OCI-LY7 (cell line): ENCODE measurements at regions not wholly inside any gene's neighbourhood (a gene's known extent, or its start where the extent isn't known, plus 50 kb on each side); places are given as distances from the start of the nearest gene placed in this dataset.

Source experiments
- BruUV-seq: library from RNA; stranded (reverse); fragments of 400-500 nt; replicated peaks from 2 replicates; lab custom pipeline; 2021; lab: Mats Ljungman, UMichigan
- CTCF ChIA-PET: fragments of 300-600 bp; sonication (Branson Sonifier 250); formaldehyde crosslinking; loops from one replicate; lab custom pipeline; 2022; ENCODE audit warnings: antibody characterized with exemption; ENCODE audit not compliant: unreplicated experiment; lab: Charles Lee
- POLR2A ChIA-PET: fragments of 300-600 bp; sonication (Branson Sonifier 250); formaldehyde crosslinking; loops from one replicate; lab custom pipeline; 2022; ENCODE audit warnings: antibody characterized with exemption; lab: Charles Lee
- DNase-seq: peaks from one replicate; pipeline ENCODE4 v3.0.0-alpha.2; 2015; ENCODE audit warnings: low spot score
- H2AFZ ChIP-seq: fragments of 200-600 bp; sonication (generic), shearing (Covaris generic); 2 replicates; pipeline ENCODE4 v1.6.1; 2014; ENCODE audit warnings: mild to moderate bottlenecking, antibody characterized with exemption, low read length, moderate library complexity
- H3K27ac ChIP-seq: fragments of 200-600 bp; sonication (generic); 2 replicates; pipeline ENCODE4 v1.5.1; 2014; ENCODE audit warnings: mixed run types, low read depth, mild to moderate bottlenecking, moderate library complexity, low read length, inconsistent platforms; ENCODE audit not compliant: poor library complexity, severe bottlenecking
- H3K36me3 ChIP-seq: fragments of 200-600 bp; sonication (generic); 2 replicates; pipeline ENCODE4 v1.6.1; 2014; ENCODE audit warnings: mild to moderate bottlenecking, antibody characterized with exemption, low read length, moderate library complexity, mixed read lengths; ENCODE audit not compliant: insufficient read depth
- H3K4me1 ChIP-seq: fragments of 200-600 bp; sonication (generic); 2 replicates; pipeline ENCODE4 v1.5.1; 2014; ENCODE audit warnings: mild to moderate bottlenecking, low read length; ENCODE audit not compliant: insufficient read depth, poor library complexity, severe bottlenecking
- H3K4me2 ChIP-seq: fragments of 200-600 bp; sonication (generic); 2 replicates; pipeline ENCODE4 v1.6.1; 2014; ENCODE audit warnings: mild to moderate bottlenecking, low read length
- H3K4me3 ChIP-seq: fragments of 200-600 bp; sonication (generic); 2 replicates; pipeline ENCODE4 v1.5.1; 2014; ENCODE audit warnings: mild to moderate bottlenecking, low read depth, low read length; ENCODE audit not compliant: poor library complexity, severe bottlenecking
- H3K79me2 ChIP-seq: fragments of 200-600 bp; sonication (generic); 2 replicates; pipeline ENCODE4 v1.6.1; 2016; ENCODE audit warnings: low read depth, mild to moderate bottlenecking, low read length, moderate library complexity, mixed read lengths; ENCODE audit not compliant: insufficient read depth
- H3K9me2 ChIP-seq: fragments of 200-600 bp; sonication (generic); 2 replicates; pipeline ENCODE4 v1.6.1; 2016; ENCODE audit warnings: mild to moderate bottlenecking, low read length, mixed read lengths; ENCODE audit not compliant: insufficient read depth
- H3K9me3 ChIP-seq: fragments of 200-600 bp; sonication (generic); 2 replicates; pipeline ENCODE4 v1.6.1; 2014; ENCODE audit warnings: mild to moderate bottlenecking, mixed run types, low read length, mixed read lengths
- H4K20me1 ChIP-seq: fragments of 200-600 bp; sonication (generic); 2 replicates; pipeline ENCODE4 v1.6.1; 2014; ENCODE audit warnings: mild to moderate bottlenecking, antibody characterized with exemption, low read length, moderate library complexity, mixed read lengths; ENCODE audit not compliant: insufficient read depth
- EZH2phosphoT487 ChIP-seq: fragments of 200-600 bp; sonication (generic); IDR thresholded peaks from 2 replicates; pipeline ENCODE4 v1.6.1; 2018; ENCODE audit warnings: low read depth, borderline replicate concordance, mild to moderate bottlenecking, mixed run types, antibody characterized with exemption, low read length, moderate library complexity, mixed read lengths
- intact Hi-C: fragments of 100-400 bp; cut with micrococcal nuclease; formaldehyde crosslinking; loops from one replicate; pipeline ENCODE4 v1.10.0; 2022; ENCODE audit not compliant: unreplicated experiment
- TF ChIP-seq, protein P1 (sequence below): fragments of 200-600 bp; sonication (generic); conservative IDR thresholded peaks from 2 replicates; pipeline ENCODE4 v1.5.1; 2014; ENCODE audit warnings: mild to moderate bottlenecking, antibody characterized with exemption, low read length, moderate library complexity, mixed read lengths

- H3K79me2 ChIP-seq: no peaks in the 10 kb centered on the region
- no peak overlapping the region for H3K27ac ChIP-seq
- no peak overlapping the region for H2AFZ ChIP-seq
- H4K20me1 ChIP-seq: no peaks in the 10 kb centered on the region
- intact Hi-C loops: no loop called here
- no peaks in the 10 kb centered on the region for H3K9me2 ChIP-seq
- ChIA-PET CTCF (no interaction called here), POLR2A (interaction anchor here (0.6 kb wide), 1 partner anchor 372 kb away, joined by 4 read pairs; no protein-coding TSS in a partner anchor)
- no peaks in the 10 kb centered on the region for H3K4me1 ChIP-seq
- DNase-seq: no peak
- no peak overlapping the region for H3K4me3 ChIP-seq
- H3K4me2 ChIP-seq: no peak overlapping the region
- BruUV-seq: no TSS peak
- TF ChIP-seq, protein P1, sequence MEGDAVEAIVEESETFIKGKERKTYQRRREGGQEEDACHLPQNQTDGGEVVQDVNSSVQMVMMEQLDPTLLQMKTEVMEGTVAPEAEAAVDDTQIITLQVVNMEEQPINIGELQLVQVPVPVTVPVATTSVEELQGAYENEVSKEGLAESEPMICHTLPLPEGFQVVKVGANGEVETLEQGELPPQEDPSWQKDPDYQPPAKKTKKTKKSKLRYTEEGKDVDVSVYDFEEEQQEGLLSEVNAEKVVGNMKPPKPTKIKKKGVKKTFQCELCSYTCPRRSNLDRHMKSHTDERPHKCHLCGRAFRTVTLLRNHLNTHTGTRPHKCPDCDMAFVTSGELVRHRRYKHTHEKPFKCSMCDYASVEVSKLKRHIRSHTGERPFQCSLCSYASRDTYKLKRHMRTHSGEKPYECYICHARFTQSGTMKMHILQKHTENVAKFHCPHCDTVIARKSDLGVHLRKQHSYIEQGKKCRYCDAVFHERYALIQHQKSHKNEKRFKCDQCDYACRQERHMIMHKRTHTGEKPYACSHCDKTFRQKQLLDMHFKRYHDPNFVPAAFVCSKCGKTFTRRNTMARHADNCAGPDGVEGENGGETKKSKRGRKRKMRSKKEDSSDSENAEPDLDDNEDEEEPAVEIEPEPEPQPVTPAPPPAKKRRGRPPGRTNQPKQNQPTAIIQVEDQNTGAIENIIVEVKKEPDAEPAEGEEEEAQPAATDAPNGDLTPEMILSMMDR: no peak
- TF ChIP-seq EZH2phosphoT487: no peak
- no peaks in the 10 kb centered on the region for H3K9me3 ChIP-seq
- H3K36me3 ChIP-seq: no peaks in the 10 kb centered on the region
Measured at GRCh38 chr1:110816945-110817344, 56.0 kb upstream of the CD53 start.

DNA sequence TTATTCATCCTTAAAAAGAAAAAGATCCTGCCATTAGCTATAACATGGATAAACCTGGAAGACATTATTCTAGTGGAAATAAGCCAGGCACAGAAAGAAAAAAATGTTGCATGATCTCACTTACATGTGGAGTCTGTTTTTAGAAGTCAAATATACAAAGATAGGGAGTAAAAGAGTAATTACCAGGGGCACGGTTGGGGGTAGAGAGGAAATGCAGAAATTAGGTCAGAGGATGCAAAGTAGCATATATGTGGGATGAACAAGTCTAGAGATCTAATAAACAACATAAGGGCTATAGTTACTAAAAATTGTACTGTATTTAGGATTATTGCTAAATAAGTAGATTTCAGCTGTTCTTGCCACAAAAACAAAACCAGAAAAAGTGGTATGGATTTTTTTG, 61.4 kb upstream of the CD53 start:
- H3K36me3 ChIP-seq: no peaks in the 10 kb centered on the region
- ChIA-PET CTCF (no interaction called here), POLR2A (interaction anchor here (0.9 kb wide), 2 partner anchors 17 to 25 kb away, joined by 3 to 5 read pairs; no protein-coding TSS in a partner anchor)
- no peak for DNase-seq
- H3K9me3 ChIP-seq: no peaks in the 10 kb centered on the region
- H2AFZ ChIP-seq: no peak overlapping the region
- TF ChIP-seq, protein P1: no peak
- no peak for TF ChIP-seq EZH2phosphoT487
- H4K20me1 ChIP-seq: no peaks in the 10 kb centered on the region
- H3K4me1 ChIP-seq: peaks cover 4% of the 10 kb centered on the region
- BruUV-seq: no TSS peak
- H3K79me2 ChIP-seq: no peaks in the 10 kb centered on the region
- intact Hi-C loops: no loop called here
- no peak overlapping the region for H3K4me2 ChIP-seq
- no peak overlapping the region for H3K4me3 ChIP-seq
- H3K9me2 ChIP-seq: no peaks in the 10 kb centered on the region
- no peak overlapping the region for H3K27ac ChIP-seq

GRCh38 chr1:110800079-110800478, 72.9 kb upstream of the CD53 start:
- POLR2A ChIA-PET: interaction anchor here (1.0 to 1.8 kb wide), 3 partner anchors 14 to 50 kb away, joined by 3 to 8 read pairs (median 6); no protein-coding TSS in a partner anchor
- no peak for DNase-seq
- CTCF ChIA-PET: interaction anchor here (0.6 kb wide), 1 partner anchor 74 kb away, joined by 3 read pairs; no protein-coding TSS in a partner anchor
- Histone ChIP-seq H3K79me2 (no peaks in the 10 kb centered on the region), H3K4me2 (no peak overlapping the region), H4K20me1 (no peaks in the 10 kb centered on the region), H3K9me2 (no peaks in the 10 kb centered on the region), H2AFZ (no peak overlapping the region), H3K36me3 (no peaks in the 10 kb centered on the region), H3K4me3 (no peak overlapping the region), H3K27ac (no peak overlapping the region), H3K9me3 (no peaks in the 10 kb centered on the region), H3K4me1 (no peaks in the 10 kb centered on the region)
- intact Hi-C loops: no loop called here
- no peak for TF ChIP-seq EZH2phosphoT487
- TF ChIP-seq, protein P1: no peak
- BruUV-seq: no TSS peak
